ENCODE measurements at regions not wholly inside any gene's neighbourhood (a gene's known extent, or its start where the extent isn't known, plus 50 kb on each side); places are given as distances from the start of the nearest gene placed in this dataset.
"Not testable (repeated sequence)": the region's sequence is repeated elsewhere in the genome, so short reads cannot be mapped to it uniquely, and the experiment has no call there.

- DNase-seq (ENCODE audit: low read depth in 2 of 2): no peak
Measured at GRCh38 chr2:12879649-12880048, 162.9 kb downstream of the TRIB2 start.

GRCh38 chr2:12881952-12882351, 165.2 kb downstream of the TRIB2 start:
- DNase-seq (ENCODE audit: low read depth in 2 of 2): no peak

- DNase-seq (ENCODE audit: low read depth in 2 of 2): no peak
Measured at GRCh38 chr2:12882393-12882792, 165.7 kb downstream of the TRIB2 start.

- DNase-seq (ENCODE audit: low read depth in 2 of 2): no peak
Measured at GRCh38 chr2:12883906-12884305, 167.2 kb downstream of the TRIB2 start.

GRCh38 chr2:12884713-12885282, 168.1 kb downstream of the TRIB2 start:
- no peak for DNase-seq (ENCODE audit: low read depth in 2 of 2)

- DNase-seq (ENCODE audit: low read depth in 2 of 2): no peak
Measured at GRCh38 chr2:12890066-12890465, 173.3 kb downstream of the TRIB2 start.

GRCh38 chr2:12890481-12890991, 173.8 kb downstream of the TRIB2 start:
- no peak for DNase-seq (ENCODE audit: low read depth in 2 of 2)

GRCh38 chr2:12895017-12895416, 178.3 kb downstream of the TRIB2 start:
- DNase-seq (ENCODE audit: low read depth in 2 of 2): no peak

- DNase-seq (ENCODE audit: low read depth in 2 of 2): no peak
Measured at GRCh38 chr2:12896318-12896982, 179.7 kb downstream of the TRIB2 start.

- DNase-seq (ENCODE audit: low read depth in 2 of 2): no peak
Measured at GRCh38 chr2:12897181-12897580, 180.4 kb downstream of the TRIB2 start.

GRCh38 chr2:12903272-12903671, 186.5 kb downstream of the TRIB2 start:
- DNase-seq (ENCODE audit: low read depth in 2 of 2): no peak

GRCh38 chr2:12910431-12910830, 193.7 kb downstream of the TRIB2 start:
- no peak for DNase-seq (ENCODE audit: low read depth in 2 of 2)

- no peak for DNase-seq (ENCODE audit: low read depth in 2 of 2)
Measured at GRCh38 chr2:12915787-12916186, 199.1 kb downstream of the TRIB2 start.

GRCh38 chr2:12918138-12918834, 201.6 kb downstream of the TRIB2 start:
- DNase-seq (ENCODE audit: low read depth in 2 of 2): no peak

GRCh38 chr2:12918835-12919445, 202.2 kb downstream of the TRIB2 start:
- no peak for DNase-seq (ENCODE audit: low read depth in 2 of 2)

GRCh38 chr2:12921321-12921720, 204.6 kb downstream of the TRIB2 start:
- no peak for DNase-seq (ENCODE audit: low read depth in 2 of 2)

- no peak for DNase-seq (ENCODE audit: low read depth in 2 of 2)
Measured at GRCh38 chr2:12923907-12924610, 207.3 kb downstream of the TRIB2 start.

- not testable (repeated sequence) for DNase-seq (ENCODE audit: low read depth in 2 of 2)
Measured at GRCh38 chr2:12926641-12927040, 209.9 kb downstream of the TRIB2 start.

GRCh38 chr2:12928197-12928774, 211.6 kb downstream of the TRIB2 start:
- DNase-seq (ENCODE audit: low read depth in 2 of 2): no peak

GRCh38 chr2:12928775-12929401, 212.2 kb downstream of the TRIB2 start:
- no peak for DNase-seq (ENCODE audit: low read depth in 2 of 2)

- DNase-seq (ENCODE audit: low read depth in 2 of 2): no peak
Measured at GRCh38 chr2:12929758-12930157, 213.0 kb downstream of the TRIB2 start.
